Neural crest cell (in vitro differentiated cells): ENCODE measurements at regions not wholly inside any gene's neighbourhood (a gene's known extent, or its start where the extent isn't known, plus 50 kb on each side); places are given as distances from the start of the nearest gene placed in this dataset.

Experiments
- DNase-seq: peaks from one replicate; pipeline ENCODE4 v3.0.0; 2021; ENCODE audit warnings: low read depth, mixed read lengths, low spot score
- H3K27ac Mint-ChIP-seq: one replicate; pipeline ENCODE4 v1.8.0; 2021; ENCODE audit warnings: mild to moderate bottlenecking, mixed read lengths; ENCODE audit not compliant: unreplicated experiment
- H3K27me3 Mint-ChIP-seq: 2 replicates; pipeline ENCODE4 v1.8.0; 2021; ENCODE audit warnings: low read depth, mild to moderate bottlenecking, mixed read lengths
- H3K36me3 Mint-ChIP-seq: 2 replicates; pipeline ENCODE4 v1.8.0; 2021; ENCODE audit warnings: low read depth, mild to moderate bottlenecking, mixed read lengths
- H3K4me1 Mint-ChIP-seq: 2 replicates; pipeline ENCODE4 v1.8.0; 2021; ENCODE audit warnings: mixed read lengths
- H3K4me3 Mint-ChIP-seq: one replicate; pipeline ENCODE4 v1.8.0; 2021; ENCODE audit warnings: mild to moderate bottlenecking, mixed read lengths
- H3K9me3 Mint-ChIP-seq: 2 replicates; pipeline ENCODE4 v1.8.0; 2021; ENCODE audit warnings: mixed read lengths
- CTCF ChIP-seq: fragments of 200-600 bp; sonication (generic); conservative IDR thresholded peaks from 2 replicates; pipeline ENCODE4 v1.5.0; 2021; ENCODE audit warnings: antibody characterized with exemption, mild to moderate bottlenecking

- no peak for TF ChIP-seq CTCF
- peaks cover 9% of the 10 kb centered on the region for H3K9me3 Mint-ChIP-seq
- H3K36me3 Mint-ChIP-seq: no peaks in the 10 kb centered on the region
- no peak overlapping the region for H3K27ac Mint-ChIP-seq
- H3K27me3 Mint-ChIP-seq: no peaks in the 10 kb centered on the region
- peaks cover 6% of the 10 kb centered on the region for H3K4me1 Mint-ChIP-seq
- DNase-seq: no peak
- H3K4me3 Mint-ChIP-seq: no peak overlapping the region
Measured at GRCh38 chrX:79080141-79080540, 64.3 kb upstream of the GPR174 start.

GRCh38 chrX:79081895-79082512, 62.5 kb upstream of the GPR174 start:
- Mint-ChIP-seq H3K27ac (no peak overlapping the region), H3K27me3 (no peaks in the 10 kb centered on the region), H3K4me3 (no peak overlapping the region), H3K36me3 (no peaks in the 10 kb centered on the region), H3K9me3 (peaks cover 5% of the 10 kb centered on the region), H3K4me1 (peaks cover 6% of the 10 kb centered on the region)
- TF ChIP-seq CTCF: peak; percentile 72
- peak; percentile 4 for DNase-seq

- no peaks in the 10 kb centered on the region for H3K36me3 Mint-ChIP-seq
- peaks cover 5% of the 10 kb centered on the region for H3K9me3 Mint-ChIP-seq
- H3K27ac Mint-ChIP-seq: no peak overlapping the region
- TF ChIP-seq CTCF: no peak
- H3K27me3 Mint-ChIP-seq: no peaks in the 10 kb centered on the region
- peaks cover 6% of the 10 kb centered on the region for H3K4me1 Mint-ChIP-seq
- no peak overlapping the region for H3K4me3 Mint-ChIP-seq
- no peak for DNase-seq
Measured at GRCh38 chrX:79082899-79083298, 61.6 kb upstream of the GPR174 start.

- Mint-ChIP-seq H3K4me1 (peaks cover 6% of the 10 kb centered on the region), H3K27ac (no peak overlapping the region), H3K9me3 (peaks cover 5% of the 10 kb centered on the region), H3K4me3 (no peak overlapping the region), H3K27me3 (no peaks in the 10 kb centered on the region), H3K36me3 (no peaks in the 10 kb centered on the region)
- no peak for TF ChIP-seq CTCF
- no peak for DNase-seq
Measured at GRCh38 chrX:79084923-79085322, 59.6 kb upstream of the GPR174 start.

- Mint-ChIP-seq H3K27me3 (no peaks in the 10 kb centered on the region), H3K4me1 (no peaks in the 10 kb centered on the region), H3K4me3 (no peak overlapping the region), H3K27ac (no peak overlapping the region), H3K36me3 (no peaks in the 10 kb centered on the region), H3K9me3 (peaks cover 6% of the 10 kb centered on the region)
- TF ChIP-seq CTCF: no peak
- DNase-seq: no peak
Measured at GRCh38 chrX:79089896-79090584, 54.4 kb upstream of the GPR174 start.
